ENCODE measurements at regions not wholly inside any gene's neighbourhood (a gene's known extent, or its start where the extent isn't known, plus 50 kb on each side); places are given as distances from the start of the nearest gene placed in this dataset.

DNA sequence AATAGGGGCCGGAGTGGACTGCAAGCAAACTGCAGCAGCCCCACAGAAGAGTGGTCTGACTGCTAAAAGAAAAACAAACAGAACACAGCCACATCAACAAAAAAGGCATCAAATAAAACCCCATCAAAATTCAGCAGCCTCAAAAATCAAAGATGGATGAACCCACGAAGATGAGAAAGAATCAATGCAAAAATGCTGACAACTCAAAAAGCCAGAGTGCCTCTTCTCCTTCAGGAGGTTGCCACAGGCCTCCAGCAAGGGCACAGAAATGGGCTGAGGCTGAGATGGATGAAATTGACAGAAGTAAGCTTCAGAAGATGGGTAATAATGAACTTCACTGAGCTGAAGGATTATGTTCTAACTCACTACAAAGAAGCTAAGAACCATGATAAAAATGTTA lies 388.6 kb downstream of the PABPC4L start:
- Mint-ChIP-seq H3K4me1 (peaks cover 0 to 2% of the 10 kb centered on the region in 2 experiments; a peak in 1 of 4 replicates), H3K27me3 (ENCODE audit: low read depth) (no peaks in the 10 kb centered on the region), H3K27ac (no peak overlapping the region), H3K4me3 (no peak overlapping the region), H3K9me3 (peaks cover 15% of the 10 kb centered on the region in 2 experiments), H3K36me3 (ENCODE audit: insufficient read depth in 1 of 3, low read depth in 3 of 3) (peaks cover 3 to 12% (median 9%) of the 10 kb centered on the region in 3 experiments)
- H2BK5ac ChIP-seq (ENCODE audit: insufficient read length, low read length): no peak overlapping the region
- H2BK120ac ChIP-seq (ENCODE audit: low read depth, low read length, poor library complexity, severe bottlenecking): no peak overlapping the region
- H3K4me2 ChIP-seq (ENCODE audit: insufficient read depth, insufficient read length, low read length): no peak overlapping the region
- H3K9me3 ChIP-seq (ENCODE audit: control insufficient read depth, low read depth, low read length): no peaks in the 10 kb centered on the region
- no peak overlapping the region for H3K23ac ChIP-seq (ENCODE audit: insufficient read length, low read depth, low read length)
- H3K27me3 ChIP-seq (ENCODE audit: insufficient read depth, low read length): no peaks in the 10 kb centered on the region
- no peak overlapping the region for H3K9ac ChIP-seq (ENCODE audit: extremely low read depth, insufficient read length, low read length)
- H4K8ac ChIP-seq (replicated peaks; ENCODE audit: insufficient read length, low read depth, low read length): no peak overlapping the region
- no CpG with 5 or more reads among the region's 2 CpGs for WGBS (ENCODE audit: extremely low coverage, insufficient read length, low lambda C conversion rate)
- H3K4me1 ChIP-seq (ENCODE audit: insufficient read depth, low read length): no peaks in the 10 kb centered on the region
- no peak for DNase-seq
- H3K79me2 ChIP-seq (ENCODE audit: insufficient read depth, low read length): no peaks in the 10 kb centered on the region
- H3K4ac ChIP-seq (ENCODE audit: low read depth, low read length): no peak overlapping the region
- TF ChIP-seq, protein P1, sequence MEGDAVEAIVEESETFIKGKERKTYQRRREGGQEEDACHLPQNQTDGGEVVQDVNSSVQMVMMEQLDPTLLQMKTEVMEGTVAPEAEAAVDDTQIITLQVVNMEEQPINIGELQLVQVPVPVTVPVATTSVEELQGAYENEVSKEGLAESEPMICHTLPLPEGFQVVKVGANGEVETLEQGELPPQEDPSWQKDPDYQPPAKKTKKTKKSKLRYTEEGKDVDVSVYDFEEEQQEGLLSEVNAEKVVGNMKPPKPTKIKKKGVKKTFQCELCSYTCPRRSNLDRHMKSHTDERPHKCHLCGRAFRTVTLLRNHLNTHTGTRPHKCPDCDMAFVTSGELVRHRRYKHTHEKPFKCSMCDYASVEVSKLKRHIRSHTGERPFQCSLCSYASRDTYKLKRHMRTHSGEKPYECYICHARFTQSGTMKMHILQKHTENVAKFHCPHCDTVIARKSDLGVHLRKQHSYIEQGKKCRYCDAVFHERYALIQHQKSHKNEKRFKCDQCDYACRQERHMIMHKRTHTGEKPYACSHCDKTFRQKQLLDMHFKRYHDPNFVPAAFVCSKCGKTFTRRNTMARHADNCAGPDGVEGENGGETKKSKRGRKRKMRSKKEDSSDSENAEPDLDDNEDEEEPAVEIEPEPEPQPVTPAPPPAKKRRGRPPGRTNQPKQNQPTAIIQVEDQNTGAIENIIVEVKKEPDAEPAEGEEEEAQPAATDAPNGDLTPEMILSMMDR (conservative IDR thresholded peaks at IDR 0.05): no peak
- no peaks in the 10 kb centered on the region for H3K23me2 ChIP-seq (ENCODE audit: insufficient read length, low read depth, low read length, poor library complexity, severe bottlenecking)
- H4K91ac ChIP-seq (ENCODE audit: insufficient read length, low read depth, low read length): no peak overlapping the region
- H3K79me1 ChIP-seq (ENCODE audit: insufficient read depth, low read depth, low read length, poor library complexity, severe bottlenecking): no peaks in the 10 kb centered on the region
- H3T11ph ChIP-seq (ENCODE audit: low read length): no peak overlapping the region
- H2AFZ ChIP-seq (ENCODE audit: low read length): no peak overlapping the region
- H3K14ac ChIP-seq (ENCODE audit: insufficient read depth, low read length): no peak overlapping the region
- H3K27ac ChIP-seq (ENCODE audit: insufficient read length, low read depth, low read length): no peak overlapping the region
- no peak overlapping the region for H2BK20ac ChIP-seq (ENCODE audit: low read depth, low read length, poor library complexity, severe bottlenecking)
- no peak overlapping the region for H3K56ac ChIP-seq (ENCODE audit: insufficient read length, low read depth, low read length)
- H2BK12ac ChIP-seq (ENCODE audit: insufficient read length, low read depth, low read length): no peak overlapping the region
- H4K20me1 ChIP-seq (ENCODE audit: control insufficient read depth, insufficient read depth, insufficient read length): no peaks in the 10 kb centered on the region
- H2BK15ac ChIP-seq (ENCODE audit: low read depth, low read length): no peak overlapping the region
- no peak overlapping the region for H3K18ac ChIP-seq (ENCODE audit: insufficient read length, low read depth, low read length)
- H4K5ac ChIP-seq (ENCODE audit: insufficient read length, low read depth, low read length): no peak overlapping the region
- no peak overlapping the region for H2AK5ac ChIP-seq (ENCODE audit: insufficient read length, low read length)

All from H9 (cell line).